IPS DF 4.7 (cell line): ENCODE measurements at regions not wholly inside any gene's neighbourhood (a gene's known extent, or its start where the extent isn't known, plus 50 kb on each side); places are given as distances from the start of the nearest gene placed in this dataset.

Source experiments
- DNase-seq: peaks from one replicate; pipeline ENCODE4 v3.0.0-alpha.2; 2013; ENCODE audit warnings: low spot score; ENCODE audit errors: extremely low read depth

DNA sequence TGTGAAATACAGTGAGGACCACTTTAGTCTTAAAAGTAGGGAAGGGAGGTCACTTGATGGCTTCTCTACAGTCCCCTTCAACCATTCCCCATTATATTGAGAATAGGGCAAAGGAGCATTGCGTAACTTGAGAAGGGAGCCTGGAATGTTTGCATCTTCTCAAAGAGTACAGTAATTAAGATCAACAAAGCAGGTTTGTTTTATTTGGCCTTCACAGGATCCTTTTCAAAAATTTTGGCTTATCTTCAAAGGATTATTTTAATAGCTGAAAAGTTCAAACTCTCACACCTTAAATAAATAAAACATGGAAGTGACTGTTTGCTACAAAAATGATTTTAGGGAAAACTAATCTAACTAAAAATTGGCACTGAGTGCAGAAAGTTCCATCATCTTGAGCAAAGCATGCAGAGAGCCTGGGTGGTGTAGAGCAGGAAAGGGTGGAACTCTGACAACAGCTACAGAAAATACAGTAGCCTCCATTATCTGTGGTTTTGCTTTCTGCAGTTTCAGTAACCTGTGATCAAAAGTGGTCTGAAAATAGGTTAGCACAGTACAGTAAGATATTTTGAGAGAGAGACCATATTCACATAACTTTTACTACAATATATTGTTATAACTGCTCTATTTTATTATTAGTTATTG is 214.0 kb downstream of the MDFIC start:
- DNase-seq: no peak

DNA sequence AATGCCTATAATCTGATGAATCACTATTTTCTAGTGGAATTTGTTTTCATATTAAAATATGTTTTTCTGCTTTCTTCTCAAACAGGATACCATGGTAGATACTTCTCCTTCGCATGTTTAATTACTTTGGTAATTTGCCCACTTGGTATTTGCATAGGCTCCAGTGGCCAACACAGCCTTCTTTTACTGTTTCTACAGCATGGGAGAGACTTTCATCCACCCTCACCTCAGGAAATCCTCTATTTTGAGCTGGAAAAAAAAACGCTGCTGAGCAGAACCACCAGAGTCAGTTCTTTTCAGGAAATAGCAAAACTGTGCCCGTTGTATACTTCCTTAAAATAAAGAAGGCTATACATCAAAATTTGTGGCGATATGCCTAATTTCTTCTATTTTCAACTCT is 213.3 kb downstream of the MDFIC start:
- no peak for DNase-seq

- DNase-seq: no peak
Measured at GRCh38 chr7:115133248-115133647, 211.4 kb downstream of the MDFIC start.

GRCh38 chr7:115132096-115132495 is 210.2 kb downstream of the MDFIC start:
- no peak for DNase-seq

DNA sequence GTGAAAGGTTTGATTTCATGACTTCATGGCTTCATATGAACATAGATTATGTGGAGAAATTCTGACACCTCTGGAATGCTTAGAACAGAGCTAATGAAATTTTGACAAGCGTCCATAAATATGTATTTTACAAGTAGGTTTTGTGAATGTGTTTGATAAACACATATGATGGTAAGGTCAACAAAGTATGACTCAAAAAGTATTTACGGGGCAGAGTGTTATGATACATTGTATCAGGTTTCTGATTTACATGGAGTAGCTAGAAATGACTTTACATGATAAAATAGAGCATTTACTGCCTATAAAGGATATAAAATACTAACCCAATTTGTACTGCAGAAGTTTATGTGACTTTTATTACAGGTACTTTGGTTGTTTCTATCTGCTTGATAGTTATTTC is 206.3 kb downstream of the MDFIC start:
- no peak for DNase-seq

DNA sequence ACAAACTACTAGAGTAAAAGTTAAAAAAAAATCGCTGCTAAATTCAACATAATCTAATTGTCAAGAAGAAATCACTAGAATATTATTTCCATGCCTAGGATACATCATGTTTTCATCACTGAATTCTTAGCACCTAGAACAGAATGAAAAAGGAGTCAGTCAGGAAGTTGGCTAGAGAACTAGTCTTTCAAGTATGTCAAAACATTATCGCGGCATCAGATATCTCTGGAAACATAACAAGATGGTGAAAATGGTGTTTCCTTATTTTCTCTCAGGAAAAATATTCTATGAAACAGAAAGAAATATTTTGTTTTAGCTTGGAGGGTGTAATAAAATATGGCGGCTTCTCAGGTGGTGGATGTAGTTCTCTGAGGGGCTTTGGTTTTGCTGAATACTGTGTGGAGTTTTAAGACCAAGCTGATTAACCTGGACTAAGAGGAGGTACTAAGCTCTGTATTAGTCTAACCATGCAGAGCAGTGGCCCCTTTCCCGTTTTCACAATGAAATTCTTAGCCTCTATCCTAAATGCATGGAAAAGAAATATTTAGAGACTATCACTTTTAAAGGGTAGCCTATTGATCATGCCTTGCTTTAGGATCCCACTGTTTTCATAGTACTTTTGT is 205.6 kb downstream of the MDFIC start:
- no peak for DNase-seq

DNA sequence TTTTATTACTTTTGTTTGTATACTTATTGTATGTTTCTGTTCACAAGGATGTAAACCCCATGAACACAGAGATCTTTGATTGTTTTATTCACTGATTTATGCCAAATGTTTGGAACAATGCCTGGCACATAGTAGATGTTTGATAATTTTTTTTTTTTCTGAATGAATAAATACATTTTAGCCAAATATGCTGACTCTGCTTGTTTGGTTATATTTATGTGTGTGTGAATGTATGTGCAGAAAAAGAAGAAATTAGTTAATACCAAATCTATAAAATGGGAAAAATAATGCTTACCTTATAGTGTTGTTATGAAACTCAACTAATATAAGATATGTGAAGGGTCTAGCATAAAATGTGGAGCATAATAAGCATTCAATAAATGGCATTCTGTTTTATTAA is 203.9 kb downstream of the MDFIC start:
- DNase-seq: no peak

DNA sequence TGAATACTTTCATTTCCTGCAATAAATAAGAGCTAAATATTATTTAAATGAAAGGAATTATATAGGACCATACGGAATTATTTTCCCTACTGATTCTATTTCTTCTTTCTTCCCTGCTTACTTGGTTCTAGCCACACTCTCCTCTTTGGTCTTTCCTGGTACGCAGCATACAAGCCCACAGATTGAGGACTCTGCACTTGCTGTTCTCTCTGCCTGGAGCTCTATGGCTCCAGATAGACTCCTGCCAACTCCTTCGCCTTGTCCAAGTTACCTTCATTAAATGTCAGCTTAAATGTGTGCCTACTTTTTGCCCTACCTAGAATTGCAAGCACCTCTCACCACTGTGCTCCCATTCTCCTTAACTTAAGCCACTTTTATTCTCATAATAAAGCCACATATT is 203.4 kb downstream of the MDFIC start:
- DNase-seq: no peak

DNA sequence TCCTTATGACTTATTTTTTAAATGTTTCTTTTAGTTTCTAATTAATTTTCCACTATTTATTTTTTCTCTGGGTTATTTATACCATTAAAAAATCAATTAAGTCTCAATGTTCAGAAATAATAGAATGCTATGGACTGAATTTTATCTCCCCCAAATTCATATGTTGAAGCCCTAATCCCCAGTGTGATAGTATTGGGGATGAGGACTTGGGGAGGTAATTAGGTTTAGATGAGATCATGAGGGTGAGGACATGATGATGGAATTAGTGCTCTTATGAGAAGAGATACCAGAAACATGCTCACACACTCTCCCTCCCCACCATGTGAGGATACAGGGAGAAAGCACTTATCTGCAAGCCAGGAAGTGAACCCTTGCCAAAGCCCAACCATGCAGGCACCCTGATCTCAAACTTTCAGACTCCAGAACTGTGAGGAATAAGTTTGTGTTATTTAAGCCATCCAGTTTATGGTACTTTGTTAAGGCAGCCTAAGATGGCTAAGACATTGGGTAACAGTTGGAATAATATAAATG is 202.6 kb downstream of the MDFIC start:
- no peak for DNase-seq

DNA sequence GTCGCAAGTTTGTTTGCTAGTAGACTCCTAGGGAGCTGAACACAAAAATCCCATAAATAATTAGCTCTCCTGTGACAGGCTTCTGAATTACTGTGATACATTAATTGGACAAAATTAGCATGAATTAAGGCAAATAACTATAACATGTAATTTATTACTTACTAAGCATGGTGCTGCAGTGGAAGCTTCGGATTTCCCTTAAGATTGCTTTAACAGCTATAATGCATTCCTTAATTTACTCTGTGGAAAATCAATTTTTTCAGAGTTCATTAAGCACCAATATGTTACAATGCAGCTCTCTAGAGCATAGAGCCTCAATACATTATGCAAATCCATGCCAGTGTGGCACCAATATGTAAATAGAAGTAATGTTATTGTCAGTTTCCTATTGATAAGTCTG is 201.5 kb downstream of the MDFIC start:
- DNase-seq: no peak

GRCh38 chr7:115122388-115122787 is 200.5 kb downstream of the MDFIC start:
- DNase-seq: no peak

- DNase-seq: no peak
Measured at GRCh38 chr7:115117748-115118147, 195.9 kb downstream of the MDFIC start.

DNA sequence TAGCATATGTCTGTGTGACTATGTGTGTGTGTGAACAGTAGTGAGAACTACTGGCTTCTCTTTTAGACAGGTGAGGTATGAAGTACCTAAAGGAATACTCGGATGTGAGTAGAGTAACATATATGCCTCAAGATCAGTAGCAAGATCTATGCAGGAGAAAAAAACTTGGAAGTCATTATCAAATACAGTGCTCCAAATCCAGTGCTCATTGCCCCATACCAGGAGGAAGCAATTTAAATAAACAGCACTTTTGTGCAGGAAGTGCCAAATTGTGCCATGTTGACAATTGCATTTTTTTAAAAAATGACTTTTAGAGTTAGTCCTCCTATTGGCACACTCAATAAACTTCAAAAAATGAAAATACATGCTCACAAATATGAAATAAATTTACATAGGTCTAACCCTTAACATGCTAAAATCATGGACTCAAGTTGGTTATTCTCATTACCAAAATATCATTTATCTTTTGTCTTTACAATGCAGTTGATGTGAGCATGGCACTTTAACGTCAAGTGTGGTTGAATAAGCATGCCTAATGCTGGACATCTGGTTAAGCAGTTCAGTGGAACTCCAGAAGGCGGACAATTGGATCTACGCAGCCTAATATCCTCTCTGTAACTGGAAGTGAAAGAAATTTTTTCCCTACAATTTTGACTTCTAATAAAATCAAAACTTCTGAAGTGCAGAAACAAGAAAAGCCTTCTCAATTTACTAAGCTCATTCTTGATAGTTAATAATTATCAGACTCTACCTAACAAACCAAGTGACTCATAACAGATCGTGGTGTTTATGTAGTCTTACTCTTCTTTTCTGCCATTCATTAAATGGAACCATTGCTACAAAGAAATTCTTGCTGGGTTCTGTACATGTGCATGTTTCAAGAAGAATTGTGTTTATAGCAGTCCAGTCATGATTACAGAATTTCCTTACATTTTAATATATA is 195.2 kb downstream of the MDFIC start:
- DNase-seq: no peak

GRCh38 chr7:115113776-115114175 is 191.9 kb downstream of the MDFIC start:
- no peak for DNase-seq

GRCh38 chr7:115113131-115113530 is 191.2 kb downstream of the MDFIC start:
- no peak for DNase-seq

GRCh38 chr7:115110523-115110922 is 188.6 kb downstream of the MDFIC start:
- no peak for DNase-seq

DNA sequence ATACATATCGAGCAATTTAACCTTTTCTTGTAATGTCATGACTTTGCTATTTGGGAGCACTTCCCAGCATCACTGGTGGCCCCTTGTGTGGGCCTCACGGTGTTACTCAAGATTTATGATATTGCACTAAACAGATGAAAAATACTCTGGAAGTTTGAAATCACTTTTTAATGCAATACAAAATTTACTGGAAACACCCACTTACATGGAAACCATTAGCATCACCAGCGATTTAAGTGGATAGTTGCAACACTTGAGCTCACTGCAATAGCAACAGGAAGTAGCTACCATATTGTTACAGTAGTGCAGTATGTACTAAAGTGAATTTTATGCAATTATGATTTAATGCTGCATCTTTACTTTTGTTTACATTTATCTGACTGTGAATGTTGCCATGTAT is 184.4 kb downstream of the MDFIC start:
- no peak for DNase-seq

- DNase-seq: no peak
Measured at GRCh38 chr7:115102738-115103137, 180.8 kb downstream of the MDFIC start.

- DNase-seq: no peak
Measured at GRCh38 chr7:115101199-115101598, 179.3 kb downstream of the MDFIC start.

DNA sequence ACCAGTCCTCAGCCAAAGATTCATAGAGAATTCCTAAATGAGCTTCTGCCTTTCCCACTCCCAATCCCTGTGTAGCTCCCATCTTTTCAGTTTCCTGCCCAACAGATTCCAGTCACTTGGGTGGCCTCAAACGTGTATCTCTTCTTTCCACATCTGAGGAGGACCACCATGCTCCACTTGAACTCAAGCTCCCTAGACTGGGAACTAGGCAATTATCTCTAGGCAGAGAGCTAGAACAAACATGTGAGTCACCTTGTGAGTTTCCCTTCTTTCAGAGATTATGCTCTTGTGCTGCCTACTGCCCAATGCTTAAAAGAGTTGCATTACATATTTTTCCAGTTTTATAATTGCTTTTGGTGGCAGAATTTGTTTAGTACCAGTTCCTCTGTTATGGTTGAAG is 178.0 kb downstream of the MDFIC start:
- no peak for DNase-seq

DNA sequence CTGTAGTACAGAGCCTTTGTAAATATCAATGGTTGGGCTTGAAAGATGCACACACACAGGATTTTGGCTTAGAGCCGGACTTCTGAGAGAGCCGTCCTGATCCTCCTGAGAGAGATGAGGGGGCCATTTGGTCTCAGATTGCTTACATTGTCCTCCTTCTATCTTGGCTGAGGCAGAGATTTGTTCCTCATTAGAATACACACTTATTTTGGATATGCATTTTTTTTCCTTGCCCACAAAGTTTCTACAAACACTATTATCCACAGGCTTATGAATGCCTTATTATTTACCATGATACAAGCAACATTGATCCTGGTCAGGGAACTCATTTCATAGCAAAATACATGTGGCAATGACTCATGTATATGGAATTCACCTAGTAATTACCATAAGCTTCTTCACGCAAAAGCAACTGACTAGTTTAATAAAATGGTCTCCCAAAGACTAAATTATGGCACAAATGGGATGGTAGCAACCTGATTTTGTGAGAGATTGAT is 175.3 kb downstream of the MDFIC start:
- DNase-seq: no peak

DNA sequence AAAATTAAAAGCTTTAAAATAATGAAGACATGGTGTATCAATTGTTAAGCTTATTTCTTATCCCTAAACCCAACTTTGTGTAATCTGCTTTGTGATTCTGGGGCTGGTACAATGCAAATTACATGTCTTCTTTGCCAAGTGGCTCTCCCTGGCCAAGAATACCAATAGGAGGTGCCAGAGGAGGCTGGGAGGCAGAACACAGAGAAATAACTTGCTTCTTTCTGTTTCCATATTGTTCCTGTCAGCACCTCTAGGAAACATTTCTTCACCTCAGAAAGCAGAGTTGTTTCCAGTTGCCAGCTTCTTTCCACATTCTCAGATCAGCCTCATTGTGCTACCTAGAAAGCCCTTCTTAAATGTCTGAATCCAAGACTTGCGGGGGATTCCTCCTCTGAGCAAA is 174.4 kb downstream of the MDFIC start:
- DNase-seq: no peak
